ENCODE measurements at regions not wholly inside any gene's neighbourhood (a gene's known extent, or its start where the extent isn't known, plus 50 kb on each side); places are given as distances from the start of the nearest gene placed in this dataset.
"Not testable (repeated sequence)": the region's sequence is repeated elsewhere in the genome, so short reads cannot be mapped to it uniquely, and the experiment has no call there.

GRCh38 chr14:105601360-105602242, 75.2 kb downstream of the TMEM121 start:
- no peak for DNase-seq

DNA sequence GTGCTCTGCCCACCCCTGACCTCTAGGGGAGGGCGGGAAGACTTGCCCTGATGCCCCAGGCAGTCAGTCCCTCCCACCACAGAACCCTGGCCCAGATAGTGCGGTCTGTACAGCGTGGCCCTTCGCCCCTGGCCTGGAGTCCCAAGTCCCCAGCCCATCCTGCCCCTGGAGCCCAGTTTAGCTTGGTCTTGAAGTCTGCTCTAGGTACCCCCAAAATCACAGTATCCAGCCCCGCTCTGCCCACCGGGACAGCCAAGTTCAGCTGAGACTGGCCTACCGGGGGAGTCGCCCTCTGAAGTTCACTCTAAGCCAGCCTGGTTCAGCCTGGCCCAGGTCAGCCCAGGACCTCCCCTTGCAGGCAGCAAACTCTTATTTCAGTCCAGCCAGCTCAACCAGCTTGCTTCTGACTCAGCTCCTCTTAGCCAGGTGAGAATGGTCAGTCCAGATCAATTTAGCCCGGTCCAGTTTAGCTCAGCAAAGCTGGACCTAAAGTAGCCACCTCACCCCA, 75.9 kb downstream of the TMEM121 start:
- no peak for DNase-seq

DNA sequence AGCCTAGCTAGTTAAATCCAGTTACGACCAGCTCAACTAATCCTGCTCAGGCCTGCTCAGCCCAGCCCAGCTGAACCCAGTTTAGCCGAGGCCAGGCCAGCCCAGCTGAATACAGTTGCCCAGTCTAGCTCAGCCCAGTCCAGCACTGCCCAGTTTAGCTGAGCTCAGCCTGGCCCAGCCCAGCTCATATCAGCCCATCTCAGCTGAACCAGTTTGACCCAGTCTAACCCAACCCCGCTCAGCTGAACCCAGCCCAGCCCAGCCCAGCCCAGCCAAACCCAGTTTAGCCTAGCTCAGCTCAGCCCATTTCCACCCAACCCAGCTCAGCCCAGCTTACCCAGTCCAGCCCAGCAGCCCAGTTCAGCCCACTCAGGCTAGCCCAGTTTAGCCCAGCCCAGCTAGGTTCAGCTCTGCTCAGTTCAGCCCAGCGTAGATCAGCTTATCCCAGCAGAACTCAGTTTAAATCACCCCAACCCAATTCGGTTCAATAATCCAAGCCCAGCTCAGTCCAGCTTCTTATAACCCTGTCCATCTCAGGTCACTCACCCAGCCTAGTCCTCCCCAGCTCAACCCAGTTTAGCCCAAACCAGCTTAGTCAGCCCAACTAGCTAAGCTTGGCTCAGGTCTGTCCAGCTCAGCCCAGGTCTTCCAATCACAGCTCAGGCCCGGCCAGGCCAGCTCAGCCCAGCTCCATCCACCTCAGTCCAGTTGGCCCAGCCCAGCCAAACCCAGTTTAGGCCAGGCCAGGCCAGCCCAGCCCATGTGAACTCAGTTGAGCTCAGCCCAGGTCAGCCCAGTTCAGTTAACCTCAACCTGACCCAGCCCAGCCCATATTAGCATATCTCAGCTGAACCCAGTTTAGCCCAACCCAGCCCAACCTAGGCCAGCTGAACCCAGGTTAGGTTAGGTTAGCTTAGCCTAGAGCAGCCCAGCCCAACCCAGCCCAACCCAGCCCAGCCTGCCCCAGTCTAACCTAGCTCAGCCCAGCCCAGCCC, 76.7 kb downstream of the TMEM121 start:
- no peak for DNase-seq

DNA sequence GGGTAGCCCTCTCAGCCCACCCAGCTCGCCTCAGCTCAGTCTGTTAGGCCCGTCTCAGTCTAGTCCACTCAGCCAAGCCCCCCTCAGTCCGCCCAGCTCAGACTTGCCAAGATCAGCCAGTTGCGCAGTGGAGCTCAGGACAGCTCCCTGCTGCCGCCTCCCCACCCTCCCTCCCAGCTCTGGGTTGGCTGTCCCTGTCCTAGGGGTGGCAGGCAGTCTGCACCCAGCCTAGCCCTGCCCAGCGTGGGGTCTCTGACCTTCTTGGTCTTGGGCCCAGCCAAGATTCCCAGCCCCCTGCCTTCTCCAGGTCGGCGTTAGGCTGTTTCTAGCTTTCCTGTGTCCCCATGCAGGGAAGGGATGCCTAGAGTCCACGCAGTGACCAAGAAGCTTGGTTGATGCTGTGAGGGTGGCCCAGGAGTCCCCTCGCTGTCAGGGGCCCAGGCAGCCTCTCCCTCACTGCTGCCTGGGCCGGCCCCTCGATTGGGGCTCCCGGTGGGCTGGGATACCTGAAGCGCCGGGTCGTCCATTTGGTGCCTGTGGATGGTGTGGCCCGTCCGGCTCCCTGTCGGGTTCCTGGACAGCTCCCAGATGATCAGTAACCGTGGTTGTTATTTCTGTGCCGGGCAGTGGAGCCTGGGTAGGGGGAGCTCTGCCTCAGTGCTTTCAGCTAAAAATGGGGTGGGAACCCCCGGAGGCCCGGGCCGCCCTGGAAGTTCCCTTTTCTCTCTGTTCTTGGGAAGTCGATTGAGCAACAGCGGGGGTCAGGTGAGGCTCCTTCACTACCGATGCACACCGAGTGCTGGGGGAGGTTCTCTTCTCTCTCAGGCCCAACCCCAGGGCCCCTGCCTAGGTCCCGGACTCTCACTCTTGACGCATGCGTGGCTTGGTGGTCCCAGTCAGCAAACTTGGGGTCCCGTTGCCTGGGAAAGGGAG, 78.4 kb downstream of the TMEM121 start:
- not testable (repeated sequence) for DNase-seq

- DNase-seq = no peak
Observed at GRCh38 chr14:105605464-105606304, 79.3 kb downstream of the TMEM121 start.

DNA sequence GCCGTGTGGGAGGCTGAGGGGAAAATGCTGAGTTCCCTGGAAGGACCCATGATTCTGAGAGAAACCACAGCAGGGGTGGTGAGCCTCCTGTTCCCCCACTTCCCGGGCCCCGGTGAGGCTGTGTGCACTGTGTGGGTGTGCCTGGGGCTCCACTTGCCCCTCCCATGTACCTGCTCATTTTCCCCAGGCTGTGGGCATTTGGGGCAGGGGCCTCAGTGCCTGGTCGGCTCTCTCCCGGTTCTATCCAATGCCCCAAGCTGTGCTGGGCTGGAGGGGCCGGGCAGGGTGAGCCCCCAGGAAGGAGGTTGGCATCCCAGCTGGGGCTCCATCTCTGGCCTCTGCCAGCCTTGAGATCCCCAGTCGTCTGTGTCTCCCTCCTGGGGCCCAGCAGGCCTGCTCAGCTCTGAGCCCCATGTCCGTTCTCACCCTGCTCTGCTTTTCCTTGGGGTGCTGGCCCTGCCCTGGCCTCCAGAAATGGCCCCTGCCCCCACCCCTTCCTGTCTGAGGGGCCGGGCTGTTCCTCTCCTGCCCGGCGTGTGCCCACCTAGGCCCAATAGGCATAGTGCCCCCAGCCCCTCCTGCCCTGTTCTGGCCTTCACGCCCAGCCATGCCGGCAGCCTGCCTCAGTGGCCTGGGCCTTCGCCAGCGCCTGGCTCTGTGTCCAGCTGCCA, 80.1 kb downstream of the TMEM121 start:
- not testable (repeated sequence) for DNase-seq

- not testable (repeated sequence) for DNase-seq
Observed at GRCh38 chr14:105607025-105607424, 80.6 kb downstream of the TMEM121 start.

GRCh38 chr14:105614987-105615386, 88.6 kb downstream of the TMEM121 start:
- DNase-seq = not testable (repeated sequence)

- not testable (repeated sequence) for DNase-seq
Observed at GRCh38 chr14:105615986-105616801, 89.8 kb downstream of the TMEM121 start.

DNA sequence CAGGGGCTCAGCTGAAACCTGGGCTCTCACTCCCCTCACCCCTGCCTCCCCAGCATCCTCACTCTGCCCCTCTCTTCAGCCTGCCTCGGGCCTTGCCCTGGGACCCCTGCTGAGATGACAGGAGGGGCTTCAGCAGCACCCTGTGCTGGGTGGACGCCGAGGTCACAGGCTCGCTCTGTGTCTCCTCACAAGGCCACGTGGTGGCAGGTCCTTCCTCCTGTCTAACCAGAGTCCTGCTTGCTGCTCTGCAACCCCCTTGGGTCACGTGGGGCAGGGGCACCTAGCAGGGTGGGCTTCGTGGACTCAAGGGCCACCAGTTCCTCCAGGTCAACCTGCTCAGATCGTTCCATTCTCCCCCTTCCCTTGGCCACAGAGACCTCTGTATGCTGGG, 90.4 kb downstream of the TMEM121 start:
- no peak for DNase-seq

DNA sequence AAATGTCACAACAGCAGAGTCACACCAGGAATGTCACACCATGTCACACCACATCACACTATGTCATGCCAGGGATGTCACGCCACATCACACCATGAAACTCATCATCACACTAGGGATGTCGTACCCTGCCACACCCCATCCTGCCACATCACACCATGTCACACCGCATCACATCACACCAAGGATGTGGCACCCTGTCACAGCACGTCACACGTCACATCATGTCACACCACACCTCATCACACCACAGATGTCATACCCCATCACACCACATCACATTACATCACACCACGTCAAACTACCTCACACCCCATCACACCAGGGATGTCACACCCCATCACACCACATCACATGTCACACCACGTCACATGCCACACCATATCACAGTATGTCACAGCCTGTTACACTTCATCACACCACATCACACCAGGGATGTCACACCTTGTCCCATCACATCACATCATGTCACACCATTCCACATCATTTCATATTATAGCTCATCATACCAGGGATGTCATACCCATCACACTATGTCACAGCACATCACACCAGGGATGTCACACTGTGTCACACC, 90.9 kb downstream of the TMEM121 start:
- DNase-seq = no peak

DNA sequence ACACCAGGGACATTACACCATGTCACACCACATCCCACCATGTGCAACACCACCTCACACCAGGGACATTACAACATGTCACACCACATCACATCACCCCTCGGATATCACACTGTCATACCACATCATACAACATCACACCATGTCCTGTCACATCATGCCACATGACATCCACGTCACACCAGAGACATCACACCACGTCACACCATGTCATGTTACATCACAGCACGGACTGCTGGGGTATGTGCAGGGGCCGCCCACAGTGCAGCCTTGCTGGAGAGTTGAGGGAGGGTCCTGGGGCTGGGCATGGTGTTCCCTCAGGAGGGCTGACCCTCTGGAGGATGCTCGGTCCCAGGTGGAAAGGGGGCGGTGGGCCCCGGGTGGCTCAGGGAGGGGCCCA, 91.4 kb downstream of the TMEM121 start:
- not testable (repeated sequence) for DNase-seq

DNA sequence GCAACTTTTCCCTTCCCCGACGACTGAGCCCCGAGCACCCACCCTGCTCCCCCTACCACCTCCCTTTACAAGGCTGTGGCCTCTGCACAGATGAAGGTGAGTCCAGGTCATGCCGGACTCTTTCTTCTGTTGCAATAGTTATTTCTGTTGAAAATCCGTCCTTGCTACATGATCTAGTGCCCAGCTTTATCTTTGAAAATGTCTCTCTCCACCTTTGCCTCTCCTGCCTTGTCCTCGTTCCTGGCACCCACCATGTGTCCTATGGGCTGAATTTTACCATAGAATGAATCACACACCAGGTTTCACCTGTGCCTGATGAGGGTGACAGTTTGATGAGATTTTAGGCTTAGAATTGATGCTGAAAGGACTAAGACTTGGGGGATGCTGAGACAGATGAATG, 92.9 kb downstream of the TMEM121 start:
- DNase-seq = not testable (repeated sequence)

DNA sequence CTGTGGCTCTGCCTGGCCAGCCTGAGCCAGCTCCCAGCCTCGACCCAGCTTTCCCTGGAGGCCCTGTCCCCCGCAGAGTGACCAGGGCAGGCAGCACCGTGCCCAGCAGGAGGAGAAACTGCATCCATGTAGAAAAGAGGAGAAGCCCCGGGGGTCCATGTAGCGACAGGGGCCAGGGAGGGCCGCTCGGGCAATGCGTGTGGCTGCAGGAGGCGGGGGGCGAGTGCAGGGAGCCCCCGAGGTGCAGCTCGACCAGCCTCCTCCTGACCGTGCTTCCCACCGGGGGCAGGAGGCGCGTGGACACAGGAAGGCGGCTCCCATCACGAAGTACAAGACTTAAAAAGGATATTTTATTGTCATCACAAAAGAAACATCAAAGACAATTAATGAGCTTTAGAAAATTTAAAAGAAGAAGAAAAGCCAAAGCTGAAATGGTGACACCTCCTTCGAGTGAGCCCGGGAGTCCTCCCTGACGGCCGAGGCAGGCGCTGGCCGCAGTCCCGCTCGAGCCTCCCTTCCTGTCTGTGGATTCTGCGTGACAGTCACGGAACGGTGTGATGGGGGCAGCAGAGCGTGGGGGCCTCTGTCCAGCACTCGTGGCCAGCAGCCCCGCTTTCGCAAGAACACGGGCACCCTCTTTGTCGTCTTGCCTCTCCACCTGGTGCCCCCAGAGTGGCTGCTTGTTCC, 93.9 kb downstream of the TMEM121 start:
- DNase-seq = not testable (repeated sequence)

DNA sequence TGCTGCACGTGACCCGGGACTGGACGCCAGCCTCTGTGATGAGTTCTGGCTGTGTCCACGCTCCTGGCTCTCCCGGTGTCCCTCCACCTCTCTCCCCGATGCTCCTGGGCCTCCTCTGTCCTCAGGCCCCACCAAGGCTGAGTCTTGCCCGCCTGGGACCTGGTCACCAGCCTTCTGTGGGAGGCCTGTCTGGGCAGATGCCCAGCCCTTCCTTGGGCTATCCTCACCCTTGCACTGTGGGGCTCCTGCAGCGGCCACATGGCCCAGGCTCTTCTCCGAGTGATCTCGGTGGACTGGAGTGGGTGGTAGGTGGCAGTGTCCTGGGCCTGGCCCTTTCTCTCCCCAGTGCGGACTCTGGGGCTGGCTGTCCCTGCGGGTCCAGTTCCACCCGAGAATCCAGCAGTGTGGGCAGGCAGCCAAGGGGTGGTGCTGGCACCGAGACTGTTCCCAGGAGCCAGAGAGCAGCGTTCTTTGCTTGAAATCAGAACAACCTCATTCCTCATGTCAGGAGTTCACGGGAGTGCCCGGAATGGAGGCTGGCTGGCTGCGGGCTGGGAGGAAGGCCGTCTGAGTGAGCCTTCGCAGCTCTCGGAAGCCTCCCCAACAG, 94.6 kb downstream of the TMEM121 start:
- not testable (repeated sequence) for DNase-seq

DNA sequence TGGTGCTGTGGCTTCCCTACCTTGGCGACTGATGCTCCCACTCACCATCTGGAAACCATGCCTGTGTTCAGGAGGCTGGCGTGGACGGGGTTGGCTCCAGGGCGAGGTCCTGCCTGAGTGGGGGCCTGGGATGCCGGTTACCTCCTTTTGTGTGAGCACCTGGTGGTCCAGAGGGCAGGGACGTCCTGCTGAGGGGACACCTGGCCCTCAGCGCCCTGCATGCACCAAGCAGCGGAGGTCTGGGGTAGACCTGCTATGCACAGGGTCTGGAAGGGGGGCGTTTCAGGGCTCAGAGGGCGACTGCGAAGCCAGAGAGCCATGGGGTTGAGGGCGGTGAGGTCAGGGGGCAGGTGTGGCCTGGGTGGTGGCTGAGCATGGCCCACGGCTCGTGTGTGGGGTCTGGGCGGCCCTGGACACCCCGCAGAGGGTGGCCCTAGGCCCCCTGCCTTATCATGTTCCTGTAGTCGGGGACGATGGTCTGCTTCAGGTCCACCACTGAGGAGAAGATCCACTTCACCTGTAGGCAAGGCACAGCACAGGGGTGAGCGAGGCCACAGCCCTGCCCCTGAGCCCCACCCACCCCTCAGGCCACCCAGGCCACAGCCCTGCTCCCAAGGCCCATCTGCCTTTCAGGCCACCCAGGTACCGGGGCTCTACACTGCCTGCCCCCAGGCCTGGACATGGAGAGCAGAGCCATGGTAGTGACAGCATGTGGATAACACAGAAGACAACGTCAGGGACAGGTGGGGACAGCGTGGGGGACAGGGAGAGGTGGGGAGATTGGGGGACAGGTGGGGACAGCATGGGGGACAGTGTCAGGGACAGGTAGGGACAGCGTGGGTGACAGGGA, 95.3 kb downstream of the TMEM121 start:
- DNase-seq = not testable (repeated sequence)

- DNase-seq = no peak
Observed at GRCh38 chr14:105622329-105622955, 96.1 kb downstream of the TMEM121 start.
